SK-N-SH (cell line): ENCODE measurements at regions not wholly inside any gene's neighbourhood (a gene's known extent, or its start where the extent isn't known, plus 50 kb on each side); places are given as distances from the start of the nearest gene placed in this dataset.

Experiments
- CTCF ChIA-PET: fragments of 300-600, 350-600 bp; formaldehyde crosslinking; extraction: SDS; loops from one replicate; lab custom pipeline; 2021; lab: Yijun Ruan, JAX
- POLR2A ChIA-PET: fragments of 350-600 bp; sonication (Branson Sonifier 250); formaldehyde crosslinking; extraction: SDS; loops from one replicate; lab custom pipeline; 2020; ENCODE audit warnings: antibody characterized with exemption, inconsistent platforms; lab: Yijun Ruan, JAX
- DNase-seq: peaks from one replicate; pipeline ENCODE4 v3.0.0; 2012
- H2AFZ ChIP-seq: fragments of 200-600 bp; sonication (generic); 2 replicates; pipeline ENCODE4 v1.8.1; 2016; ENCODE audit warnings: antibody characterized with exemption, mild to moderate bottlenecking, low read depth
- H3F3A ChIP-seq: fragments of 200-600 bp; sonication (generic); replicated peaks from 2 replicates; pipeline ENCODE3; 2016; ENCODE audit warnings: antibody characterized with exemption, mild to moderate bottlenecking; ENCODE audit not compliant: insufficient read depth
- H3K27ac ChIP-seq, 2 experiments: fragments of 200-500 bp in 1 of 2; fragments of 200-600 bp in 1 of 2; sonication (Bioruptor generic) in 1 of 2; sonication (generic), shearing (Covaris generic) in 1 of 2; 2 replicates each; pipeline versions ENCODE4 v1.5.1 to v1.6.1; 2014 to 2016; ENCODE audit warnings: low read depth in 2 of 2, inconsistent platforms in 1 of 2, low read length in 1 of 2, mild to moderate bottlenecking in 1 of 2, mixed read lengths in 1 of 2
- H3K27me3 ChIP-seq: fragments of 200-600 bp; sonication (generic), shearing (Covaris generic); 2 replicates; pipeline ENCODE4 v1.6.1; 2016; ENCODE audit warnings: mixed run types; ENCODE audit not compliant: insufficient read depth
- H3K36me3 ChIP-seq, 2 experiments: fragments of 200-500 bp in 1 of 2; fragments of 200-600 bp in 1 of 2; sonication (Bioruptor generic) in 1 of 2; sonication (generic) in 1 of 2; replicated peaks in 1 of 2; 2 replicates each; pipeline versions ENCODE3 to v1.5.1; 2014 to 2016; ENCODE audit warnings: low read length in 1 of 2, mild to moderate bottlenecking in 1 of 2; ENCODE audit not compliant: insufficient read depth in 2 of 2, control insufficient read depth in 1 of 2
- H3K4me1 ChIP-seq, 2 experiments: fragments of 200-500 bp in 1 of 2; fragments of 200-600 bp in 1 of 2; sonication (Bioruptor generic) in 1 of 2; sonication (generic), shearing (Covaris generic) in 1 of 2; 2 replicates each; pipeline versions ENCODE4 v1.5.1 to v1.6.1; 2014 to 2016; ENCODE audit warnings: low read depth in 1 of 2, low read length in 1 of 2, mixed run types in 1 of 2; ENCODE audit not compliant: insufficient read depth in 2 of 2, control insufficient read depth in 1 of 2
- H3K4me2 ChIP-seq: fragments of 200-600 bp; sonication (generic), shearing (Covaris generic); 2 replicates; pipeline ENCODE4 v1.6.1; 2017; ENCODE audit warnings: mixed run types
- H3K4me3 ChIP-seq, 2 experiments: fragments of 200-500 bp in 1 of 2; fragments of 200-600 bp in 1 of 2; sonication (Bioruptor generic) in 1 of 2; sonication (generic), shearing (Covaris generic) in 1 of 2; 2 replicates each; pipeline versions ENCODE4 v1.5.1 to v1.8.1; 2014 to 2016; ENCODE audit warnings: low read depth in 2 of 2, inconsistent platforms in 1 of 2, low read length in 1 of 2, mild to moderate bottlenecking in 1 of 2, mixed read lengths in 1 of 2, moderate library complexity in 1 of 2
- H3K79me2 ChIP-seq: fragments of 200-600 bp; sonication (generic); 2 replicates; pipeline ENCODE4 v1.8.1; 2017; ENCODE audit warnings: mild to moderate bottlenecking; ENCODE audit not compliant: insufficient read depth
- H3K9ac ChIP-seq: fragments of 200-600 bp; sonication (generic); 2 replicates; pipeline ENCODE4 v1.6.1; 2017; ENCODE audit warnings: mixed run types
- H3K9me2 ChIP-seq: fragments of 200-600 bp; sonication (generic); 2 replicates; pipeline ENCODE4 v1.6.1; 2017; ENCODE audit warnings: mixed run types
- H3K9me3 ChIP-seq: fragments of 200-600 bp; sonication (generic); 2 replicates; pipeline ENCODE4 v1.6.1; 2017; ENCODE audit warnings: mixed run types, mild to moderate bottlenecking, moderate library complexity
- H4K20me1 ChIP-seq: fragments of 200-600 bp; sonication (generic); 2 replicates; pipeline ENCODE4 v1.6.1; 2017; ENCODE audit warnings: mild to moderate bottlenecking, mixed run types; ENCODE audit not compliant: insufficient read depth
- CHD2 ChIP-seq: fragments of 150-350 bp; IDR thresholded peaks from 2 replicates; pipeline ENCODE4 v1.6.1; 2018; ENCODE audit warnings: low read length; ENCODE audit not compliant: partially characterized antibody
- ELF1 ChIP-seq: IDR thresholded peaks from 2 replicates; pipeline ENCODE4 v1.4.0; 2012
- FOSL2 ChIP-seq: IDR thresholded peaks from 2 replicates; pipeline ENCODE4 v1.4.0; 2012; ENCODE audit warnings: low read depth, mild to moderate bottlenecking, moderate library complexity, borderline replicate concordance
- FOXJ3 ChIP-seq: sonication (generic); formaldehyde crosslinking; IDR thresholded peaks from 2 replicates; pipeline ENCODE4 v1.5.1; 2020; ENCODE audit warnings: mild to moderate bottlenecking, missing genetic modification reagents
- FOXM1 ChIP-seq: IDR thresholded peaks from 2 replicates; pipeline ENCODE4 v1.4.0; 2012; ENCODE audit warnings: low read depth, mild to moderate bottlenecking
- GABPA ChIP-seq: IDR thresholded peaks from 2 replicates; pipeline ENCODE4 v1.4.0; 2012; ENCODE audit warnings: low read depth, mild to moderate bottlenecking
- JUND ChIP-seq: IDR thresholded peaks from 2 replicates; pipeline ENCODE4 v1.4.0; 2012
- MXI1 ChIP-seq: IDR thresholded peaks from 2 replicates; pipeline ENCODE4 v1.6.1; 2012; ENCODE audit warnings: mild to moderate bottlenecking, low read depth, low read length, improper control_type of control experiment
- NFIC ChIP-seq: IDR thresholded peaks from 2 replicates; pipeline ENCODE4 v1.4.0; 2012; ENCODE audit warnings: borderline replicate concordance
- POLR2AphosphoS5 ChIP-seq: IDR thresholded peaks from 2 replicates; pipeline ENCODE4 v1.6.1; 2012; ENCODE audit warnings: low read depth, low read length
- RCOR1 ChIP-seq: fragments of 150-350 bp; IDR thresholded peaks from 2 replicates; pipeline ENCODE4 v1.6.1; 2017; ENCODE audit warnings: antibody characterized with exemption, low read length
- RFX5 ChIP-seq: IDR thresholded peaks from 2 replicates; pipeline ENCODE4 v1.6.1; 2012; ENCODE audit warnings: mild to moderate bottlenecking, improper control_type of control experiment, low read length
- RXRA ChIP-seq: IDR thresholded peaks from 2 replicates; pipeline ENCODE4 v1.4.0; 2012; ENCODE audit warnings: low read depth, mild to moderate bottlenecking, borderline replicate concordance
- SIN3A ChIP-seq: IDR thresholded peaks from 2 replicates; pipeline ENCODE4 v1.6.1; 2012; ENCODE audit warnings: low read depth, mild to moderate bottlenecking, low read length, moderate library complexity, borderline replicate concordance
- TAF1 ChIP-seq: IDR thresholded peaks from 2 replicates; pipeline ENCODE4 v1.6.1; 2012; ENCODE audit warnings: low read depth, mild to moderate bottlenecking, low read length, moderate library complexity, borderline replicate concordance
- TCF12 ChIP-seq: IDR thresholded peaks from 2 replicates; pipeline ENCODE4 v1.4.0; 2012
- WGBS: methylation state at CpG from one replicate; pipeline ENCODE4 v1.1.6; 2017; ENCODE audit warnings: low lambda C conversion rate; 5-methylcytosine and 5-hydroxymethylcytosine counted together
- TF ChIP-seq, protein P1 (sequence below): IDR thresholded peaks from 2 replicates; pipeline ENCODE4; 2012
- TF ChIP-seq, protein P2 (sequence below): fragments of 150-350 bp; IDR thresholded peaks from 2 replicates; pipeline ENCODE4 v1.6.1; 2017; ENCODE audit warnings: antibody characterized with exemption, low read length, low read depth, borderline replicate concordance
- TF ChIP-seq, protein P3 (sequence below): IDR thresholded peaks from 2 replicates; pipeline ENCODE4 v1.4.0; 2012; ENCODE audit warnings: low read depth, borderline replicate concordance
- TF ChIP-seq, protein P4 (sequence below): fragments of 150-350 bp; IDR thresholded peaks from 2 replicates; pipeline ENCODE4 v1.6.1; 2016; ENCODE audit warnings: mild to moderate bottlenecking, low read depth, low read length
- TF ChIP-seq, protein P5 (sequence below): IDR thresholded peaks from 2 replicates; pipeline ENCODE4 v1.4.0; 2012; ENCODE audit warnings: low read depth

DNA sequence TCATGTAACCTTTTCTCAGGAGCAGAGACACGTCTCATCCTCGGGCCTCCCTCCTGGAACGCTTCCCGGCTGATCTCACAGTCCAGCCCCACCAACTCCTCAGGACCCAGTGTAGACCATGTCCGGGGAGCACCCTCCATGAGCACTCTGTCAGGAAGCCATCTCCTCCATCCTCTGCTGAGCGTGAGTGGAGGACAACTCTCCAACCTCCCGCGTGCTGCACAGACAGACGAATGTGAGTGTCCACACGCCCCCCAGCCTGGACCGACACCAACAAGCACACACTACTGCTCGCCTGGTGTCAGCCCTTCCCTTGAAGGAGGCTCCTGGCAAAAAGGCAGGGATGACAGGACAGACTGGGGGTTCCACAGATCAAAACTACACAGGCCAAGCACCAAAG, 86.6 kb downstream of the SHANK2 start:
- H4K20me1 ChIP-seq: no peaks in the 10 kb centered on the region
- H3K79me2 ChIP-seq: no peaks in the 10 kb centered on the region
- H3K9me3 ChIP-seq: no peaks in the 10 kb centered on the region
- WGBS: 80% methylated on average over 7 of the region's 12 CpGs
- no peaks in the 10 kb centered on the region for H3K27me3 ChIP-seq
- H3K4me3 ChIP-seq: no peak overlapping the region
- no peak overlapping the region for H2AFZ ChIP-seq
- H3K27ac ChIP-seq: no peak overlapping the region
- no peaks in the 10 kb centered on the region for H3F3A ChIP-seq
- TF ChIP-seq GABPA: no peak
- TF ChIP-seq ELF1: no peak
- TF ChIP-seq NFIC: no peak
- no peak for TF ChIP-seq RXRA
- TF ChIP-seq, protein P1, sequence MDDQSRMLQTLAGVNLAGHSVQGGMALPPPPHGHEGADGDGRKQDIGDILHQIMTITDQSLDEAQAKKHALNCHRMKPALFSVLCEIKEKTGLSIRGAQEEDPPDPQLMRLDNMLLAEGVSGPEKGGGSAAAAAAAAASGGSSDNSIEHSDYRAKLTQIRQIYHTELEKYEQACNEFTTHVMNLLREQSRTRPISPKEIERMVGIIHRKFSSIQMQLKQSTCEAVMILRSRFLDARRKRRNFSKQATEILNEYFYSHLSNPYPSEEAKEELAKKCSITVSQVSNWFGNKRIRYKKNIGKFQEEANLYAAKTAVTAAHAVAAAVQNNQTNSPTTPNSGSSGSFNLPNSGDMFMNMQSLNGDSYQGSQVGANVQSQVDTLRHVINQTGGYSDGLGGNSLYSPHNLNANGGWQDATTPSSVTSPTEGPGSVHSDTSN: no peak
- no peak for TF ChIP-seq TAF1
- TF ChIP-seq RFX5: no peak
- no peak for TF ChIP-seq TCF12
- no peak for TF ChIP-seq POLR2AphosphoS5
- TF ChIP-seq RCOR1: no peak
- no peak overlapping the region for H3K9ac ChIP-seq
- no peak for DNase-seq
- H3K36me3 ChIP-seq: no peaks in the 10 kb centered on the region
- H3K4me1 ChIP-seq: no peaks in the 10 kb centered on the region
- no peaks in the 10 kb centered on the region for H3K9me2 ChIP-seq
- POLR2A ChIA-PET: no interaction called here
- no peak overlapping the region for H3K4me2 ChIP-seq
- CTCF ChIA-PET: no interaction called here

DNA sequence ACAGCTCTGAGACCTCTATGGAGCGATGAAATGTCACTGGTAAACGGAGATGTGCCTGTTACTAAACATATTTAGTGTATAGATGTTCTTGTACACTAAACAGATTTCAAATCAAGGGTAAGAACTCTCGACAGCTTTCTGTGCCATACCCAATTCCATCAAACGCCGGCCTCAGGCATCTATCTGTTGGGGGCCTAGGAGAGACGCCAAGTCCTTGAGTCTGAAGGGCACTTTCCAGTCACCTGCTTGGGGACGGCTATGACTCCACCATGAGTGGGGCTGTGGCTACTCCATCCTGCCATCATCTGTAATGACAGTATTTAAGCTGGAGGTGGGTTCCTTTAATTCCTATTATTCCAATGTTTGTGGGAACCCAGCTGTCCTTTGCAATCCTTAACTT, 87.8 kb downstream of the SHANK2 start:
- WGBS: 55% methylated on average over 5 of the region's 7 CpGs
- H3K4me2 ChIP-seq: no peak overlapping the region
- H3K9me3 ChIP-seq: no peaks in the 10 kb centered on the region
- no peaks in the 10 kb centered on the region for H3K79me2 ChIP-seq
- H3K27ac ChIP-seq: no peak overlapping the region
- no peaks in the 10 kb centered on the region for H4K20me1 ChIP-seq
- H3F3A ChIP-seq: no peaks in the 10 kb centered on the region
- H3K4me1 ChIP-seq: no peaks in the 10 kb centered on the region
- no peaks in the 10 kb centered on the region for H3K9me2 ChIP-seq
- ChIA-PET POLR2A (no interaction called here), CTCF (no interaction called here)
- H3K4me3 ChIP-seq: no peak overlapping the region
- no peak for DNase-seq
- H3K27me3 ChIP-seq: no peaks in the 10 kb centered on the region
- TF ChIP-seq GABPA (no peak), FOSL2 (no peak), JUND (no peak), FOXJ3 (CRISPR knock-in tag) (no peak), CHD2 (no peak), RFX5 (no peak), MXI1 (no peak), FOXM1 (no peak), SIN3A (no peak), TCF12 (no peak), TAF1 (no peak)
- TF ChIP-seq, protein P2, sequence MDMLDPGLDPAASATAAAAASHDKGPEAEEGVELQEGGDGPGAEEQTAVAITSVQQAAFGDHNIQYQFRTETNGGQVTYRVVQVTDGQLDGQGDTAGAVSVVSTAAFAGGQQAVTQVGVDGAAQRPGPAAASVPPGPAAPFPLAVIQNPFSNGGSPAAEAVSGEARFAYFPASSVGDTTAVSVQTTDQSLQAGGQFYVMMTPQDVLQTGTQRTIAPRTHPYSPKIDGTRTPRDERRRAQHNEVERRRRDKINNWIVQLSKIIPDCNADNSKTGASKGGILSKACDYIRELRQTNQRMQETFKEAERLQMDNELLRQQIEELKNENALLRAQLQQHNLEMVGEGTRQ: no peak
- TF ChIP-seq, protein P3, sequence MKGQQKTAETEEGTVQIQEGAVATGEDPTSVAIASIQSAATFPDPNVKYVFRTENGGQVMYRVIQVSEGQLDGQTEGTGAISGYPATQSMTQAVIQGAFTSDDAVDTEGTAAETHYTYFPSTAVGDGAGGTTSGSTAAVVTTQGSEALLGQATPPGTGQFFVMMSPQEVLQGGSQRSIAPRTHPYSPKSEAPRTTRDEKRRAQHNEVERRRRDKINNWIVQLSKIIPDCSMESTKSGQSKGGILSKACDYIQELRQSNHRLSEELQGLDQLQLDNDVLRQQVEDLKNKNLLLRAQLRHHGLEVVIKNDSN: no peak
- TF ChIP-seq, protein P4, sequence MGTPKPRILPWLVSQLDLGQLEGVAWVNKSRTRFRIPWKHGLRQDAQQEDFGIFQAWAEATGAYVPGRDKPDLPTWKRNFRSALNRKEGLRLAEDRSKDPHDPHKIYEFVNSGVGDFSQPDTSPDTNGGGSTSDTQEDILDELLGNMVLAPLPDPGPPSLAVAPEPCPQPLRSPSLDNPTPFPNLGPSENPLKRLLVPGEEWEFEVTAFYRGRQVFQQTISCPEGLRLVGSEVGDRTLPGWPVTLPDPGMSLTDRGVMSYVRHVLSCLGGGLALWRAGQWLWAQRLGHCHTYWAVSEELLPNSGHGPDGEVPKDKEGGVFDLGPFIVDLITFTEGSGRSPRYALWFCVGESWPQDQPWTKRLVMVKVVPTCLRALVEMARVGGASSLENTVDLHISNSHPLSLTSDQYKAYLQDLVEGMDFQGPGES: no peak
- TF ChIP-seq, protein P1: no peak
- TF ChIP-seq, protein P5, sequence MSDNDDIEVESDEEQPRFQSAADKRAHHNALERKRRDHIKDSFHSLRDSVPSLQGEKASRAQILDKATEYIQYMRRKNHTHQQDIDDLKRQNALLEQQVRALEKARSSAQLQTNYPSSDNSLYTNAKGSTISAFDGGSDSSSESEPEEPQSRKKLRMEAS: no peak
- H3K36me3 ChIP-seq: no peaks in the 10 kb centered on the region
- H3K9ac ChIP-seq: no peak overlapping the region
- H2AFZ ChIP-seq: no peak overlapping the region
